ENCODE measurements at regions not wholly inside any gene's neighbourhood (a gene's known extent, or its start where the extent isn't known, plus 50 kb on each side); places are given as distances from the start of the nearest gene placed in this dataset.

DNA sequence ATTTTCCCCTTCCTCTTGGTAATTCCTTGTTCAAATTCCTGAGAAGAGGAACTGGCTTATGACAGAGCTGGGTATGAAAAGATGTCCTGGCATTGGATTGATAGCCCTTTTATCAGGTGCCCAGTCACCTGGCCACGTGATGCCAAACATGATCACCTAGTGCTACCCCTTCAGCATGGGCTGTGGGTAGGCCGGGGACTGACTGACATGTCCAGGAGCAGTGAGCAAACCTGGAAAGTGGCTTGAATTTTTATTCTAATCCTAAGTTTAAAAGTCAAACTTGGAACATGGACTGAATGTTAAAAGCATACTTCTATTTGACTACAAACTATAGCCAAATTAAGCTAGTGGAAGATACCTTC, 99.7 kb upstream of the CXCL13 start:
- Histone ChIP-seq H4K5ac (ENCODE audit: insufficient read length, low read depth, low read length) (no peak overlapping the region), H4K8ac (replicated peaks; ENCODE audit: insufficient read length, low read depth, low read length) (no peak overlapping the region), H2AFZ (ENCODE audit: low read length) (no peak overlapping the region), H2BK120ac (ENCODE audit: low read depth, low read length, poor library complexity, severe bottlenecking) (no peak overlapping the region), H3K4ac (ENCODE audit: low read depth, low read length) (no peak overlapping the region), H3K4me2 (ENCODE audit: insufficient read depth, insufficient read length, low read length) (no peak overlapping the region), H3K9ac (ENCODE audit: extremely low read depth, insufficient read length, low read length) (no peak overlapping the region), H4K91ac (ENCODE audit: insufficient read length, low read depth, low read length) (no peak overlapping the region), H2BK15ac (ENCODE audit: low read depth, low read length) (no peak overlapping the region), H3K9me3 (ENCODE audit: control insufficient read depth, low read depth, low read length) (no peaks in the 10 kb centered on the region), H3K23ac (ENCODE audit: insufficient read length, low read depth, low read length) (no peak overlapping the region), H3K79me2 (ENCODE audit: insufficient read depth, low read length) (no peaks in the 10 kb centered on the region), H3K4me1 (ENCODE audit: insufficient read depth, low read length) (no peaks in the 10 kb centered on the region), H3K14ac (ENCODE audit: insufficient read depth, low read length) (no peak overlapping the region), H3K23me2 (ENCODE audit: insufficient read length, low read depth, low read length, poor library complexity, severe bottlenecking) (no peaks in the 10 kb centered on the region), H3K18ac (ENCODE audit: insufficient read length, low read depth, low read length) (no peak overlapping the region), H3K27me3 (ENCODE audit: insufficient read depth, low read length) (no peaks in the 10 kb centered on the region), H4K20me1 (ENCODE audit: control insufficient read depth, insufficient read depth, insufficient read length) (no peaks in the 10 kb centered on the region), H2AK5ac (ENCODE audit: insufficient read length, low read length) (no peak overlapping the region), H2BK20ac (ENCODE audit: low read depth, low read length, poor library complexity, severe bottlenecking) (no peak overlapping the region), H3T11ph (ENCODE audit: low read length) (no peak overlapping the region), H3K27ac (ENCODE audit: insufficient read length, low read depth, low read length) (no peak overlapping the region), H3K79me1 (ENCODE audit: insufficient read depth, low read depth, low read length, poor library complexity, severe bottlenecking) (no peaks in the 10 kb centered on the region), H2BK5ac (ENCODE audit: insufficient read length, low read length) (no peak overlapping the region), H3K56ac (ENCODE audit: insufficient read length, low read depth, low read length) (no peak overlapping the region), H2BK12ac (ENCODE audit: insufficient read length, low read depth, low read length) (no peak overlapping the region)
- Mint-ChIP-seq H3K4me1 (no peaks in the 10 kb centered on the region), H3K27me3 (ENCODE audit: low read depth) (peaks cover 7% of the 10 kb centered on the region), H3K4me3 (no peak overlapping the region), H3K9me3 (peaks cover 0 to 8% of the 10 kb centered on the region in 2 experiments; a peak in 3 of 5 replicates), H3K36me3 (ENCODE audit: insufficient read depth in 1 of 3, low read depth in 3 of 3) (no peaks in the 10 kb centered on the region), H3K27ac (no peak overlapping the region)
- TF ChIP-seq, protein P1, sequence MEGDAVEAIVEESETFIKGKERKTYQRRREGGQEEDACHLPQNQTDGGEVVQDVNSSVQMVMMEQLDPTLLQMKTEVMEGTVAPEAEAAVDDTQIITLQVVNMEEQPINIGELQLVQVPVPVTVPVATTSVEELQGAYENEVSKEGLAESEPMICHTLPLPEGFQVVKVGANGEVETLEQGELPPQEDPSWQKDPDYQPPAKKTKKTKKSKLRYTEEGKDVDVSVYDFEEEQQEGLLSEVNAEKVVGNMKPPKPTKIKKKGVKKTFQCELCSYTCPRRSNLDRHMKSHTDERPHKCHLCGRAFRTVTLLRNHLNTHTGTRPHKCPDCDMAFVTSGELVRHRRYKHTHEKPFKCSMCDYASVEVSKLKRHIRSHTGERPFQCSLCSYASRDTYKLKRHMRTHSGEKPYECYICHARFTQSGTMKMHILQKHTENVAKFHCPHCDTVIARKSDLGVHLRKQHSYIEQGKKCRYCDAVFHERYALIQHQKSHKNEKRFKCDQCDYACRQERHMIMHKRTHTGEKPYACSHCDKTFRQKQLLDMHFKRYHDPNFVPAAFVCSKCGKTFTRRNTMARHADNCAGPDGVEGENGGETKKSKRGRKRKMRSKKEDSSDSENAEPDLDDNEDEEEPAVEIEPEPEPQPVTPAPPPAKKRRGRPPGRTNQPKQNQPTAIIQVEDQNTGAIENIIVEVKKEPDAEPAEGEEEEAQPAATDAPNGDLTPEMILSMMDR (conservative IDR thresholded peaks at IDR 0.05): no peak
- DNase-seq: no peak
- no CpG with 5 or more reads among the region's 2 CpGs for WGBS (ENCODE audit: extremely low coverage, insufficient read length, low lambda C conversion rate)
